ENCODE measurements at regions not wholly inside any gene's neighbourhood (a gene's known extent, or its start where the extent isn't known, plus 50 kb on each side); places are given as distances from the start of the nearest gene placed in this dataset.

DNA sequence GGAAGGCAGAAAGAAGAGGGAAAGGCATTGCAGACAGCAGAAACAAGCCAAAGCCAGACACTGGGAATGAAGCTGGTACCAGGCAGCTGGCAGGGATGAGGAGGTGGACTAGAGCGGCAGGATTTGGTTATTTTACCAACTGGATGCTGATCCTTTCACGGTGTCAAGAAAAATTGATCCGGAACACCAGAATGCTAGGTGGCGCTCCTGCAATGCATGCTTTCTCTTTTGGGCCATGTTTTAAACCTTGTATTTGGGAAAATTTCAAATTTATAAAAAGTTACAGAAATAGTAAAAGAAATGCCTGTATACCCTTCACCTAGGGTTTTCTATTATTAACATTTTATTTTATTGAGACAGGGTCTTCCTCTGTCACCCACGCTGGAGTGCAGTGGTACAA is 224.7 kb downstream of the SOX9 start:
- Mint-ChIP-seq H3K4me1 (no peaks in the 10 kb centered on the region), H3K27ac (no peak overlapping the region), H3K36me3 (no peaks in the 10 kb centered on the region), H3K4me3 (no peak overlapping the region), H3K9me3 (no peaks in the 10 kb centered on the region), H3K27me3 (peaks cover 3% of the 10 kb centered on the region)
- no peak for DNase-seq

DNA sequence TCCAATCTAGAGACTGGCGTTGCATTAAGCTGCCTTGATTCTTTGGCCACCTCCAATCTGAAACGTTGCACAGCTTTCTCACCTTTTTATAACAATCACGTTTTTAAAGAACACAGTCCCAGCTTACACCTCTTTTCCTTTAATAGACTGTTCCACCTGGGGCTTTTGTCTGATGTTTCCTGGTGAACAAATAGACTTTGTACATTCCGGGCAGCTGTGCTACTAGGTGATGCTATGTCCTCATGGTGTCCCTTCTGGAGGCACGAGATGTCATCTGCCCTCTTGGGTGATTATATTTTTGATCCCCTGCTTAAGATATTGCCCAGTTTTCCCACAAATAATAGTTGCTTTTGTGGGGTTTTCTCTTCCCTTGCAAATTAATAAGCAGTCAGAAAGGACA is 225.5 kb downstream of the SOX9 start:
- no peak for DNase-seq
- no peaks in the 10 kb centered on the region for H3K9me3 Mint-ChIP-seq
- H3K4me3 Mint-ChIP-seq = no peak overlapping the region
- H3K27ac Mint-ChIP-seq = no peak overlapping the region
- no peaks in the 10 kb centered on the region for H3K27me3 Mint-ChIP-seq
- no peaks in the 10 kb centered on the region for H3K4me1 Mint-ChIP-seq
- no peaks in the 10 kb centered on the region for H3K36me3 Mint-ChIP-seq

GRCh38 chr17:72349011-72349410 is 228.2 kb downstream of the SOX9 start:
- no peak for DNase-seq
- Mint-ChIP-seq H3K36me3 (no peaks in the 10 kb centered on the region), H3K4me3 (no peak overlapping the region), H3K27me3 (peaks cover 4% of the 10 kb centered on the region), H3K4me1 (no peaks in the 10 kb centered on the region), H3K9me3 (no peaks in the 10 kb centered on the region), H3K27ac (no peak overlapping the region)

- Mint-ChIP-seq H3K4me3 (no peak overlapping the region), H3K9me3 (no peaks in the 10 kb centered on the region), H3K4me1 (no peaks in the 10 kb centered on the region)
Measured at GRCh38 chr17:72349491-72349995, 228.7 kb downstream of the SOX9 start.

GRCh38 chr17:72350073-72350472 is 229.3 kb downstream of the SOX9 start:
- Mint-ChIP-seq H3K4me1 (no peaks in the 10 kb centered on the region), H3K36me3 (no peaks in the 10 kb centered on the region), H3K27me3 (peaks cover 4% of the 10 kb centered on the region), H3K4me3 (no peak overlapping the region), H3K27ac (no peak overlapping the region), H3K9me3 (no peaks in the 10 kb centered on the region)
- no peak for DNase-seq

More at GRCh38 chr17:72349491-72349995, 228.7 kb downstream of the SOX9 start:
- H3K27me3 Mint-ChIP-seq = peaks cover 4% of the 10 kb centered on the region
- H3K27ac Mint-ChIP-seq = no peak overlapping the region
- DNase-seq = no peak
- H3K36me3 Mint-ChIP-seq = no peaks in the 10 kb centered on the region

DNA sequence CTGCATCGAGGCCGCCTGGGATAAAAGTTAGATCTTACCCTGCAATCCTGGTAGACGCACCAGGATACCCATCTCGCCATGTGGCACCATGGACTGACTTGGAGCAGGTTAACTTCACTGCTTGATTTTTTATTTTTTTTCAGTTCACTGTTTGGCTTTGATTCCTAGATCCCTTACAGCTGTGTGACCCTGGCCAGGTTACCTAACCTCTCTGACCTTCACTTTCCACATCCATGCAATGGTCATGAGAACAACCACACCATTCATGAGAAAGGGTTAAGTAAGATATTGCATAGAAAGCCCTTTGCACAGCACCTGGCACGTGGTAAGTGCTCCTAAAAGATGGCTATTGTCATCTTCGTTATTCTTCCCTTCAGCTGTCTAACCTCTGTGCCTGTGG is 230.5 kb downstream of the SOX9 start:
- Mint-ChIP-seq H3K27me3 (peaks cover 4% of the 10 kb centered on the region), H3K36me3 (no peaks in the 10 kb centered on the region), H3K9me3 (peaks cover 6% of the 10 kb centered on the region), H3K4me1 (no peaks in the 10 kb centered on the region), H3K4me3 (no peak overlapping the region), H3K27ac (no peak overlapping the region)
- no peak for DNase-seq

GRCh38 chr17:72351884-72352346 is 231.1 kb downstream of the SOX9 start:
- H3K36me3 Mint-ChIP-seq = no peaks in the 10 kb centered on the region
- no peak for DNase-seq
- no peak overlapping the region for H3K4me3 Mint-ChIP-seq
- no peak overlapping the region for H3K27ac Mint-ChIP-seq
- peaks cover 4% of the 10 kb centered on the region for H3K27me3 Mint-ChIP-seq
- no peaks in the 10 kb centered on the region for H3K4me1 Mint-ChIP-seq
- H3K9me3 Mint-ChIP-seq = peaks cover 6% of the 10 kb centered on the region

DNA sequence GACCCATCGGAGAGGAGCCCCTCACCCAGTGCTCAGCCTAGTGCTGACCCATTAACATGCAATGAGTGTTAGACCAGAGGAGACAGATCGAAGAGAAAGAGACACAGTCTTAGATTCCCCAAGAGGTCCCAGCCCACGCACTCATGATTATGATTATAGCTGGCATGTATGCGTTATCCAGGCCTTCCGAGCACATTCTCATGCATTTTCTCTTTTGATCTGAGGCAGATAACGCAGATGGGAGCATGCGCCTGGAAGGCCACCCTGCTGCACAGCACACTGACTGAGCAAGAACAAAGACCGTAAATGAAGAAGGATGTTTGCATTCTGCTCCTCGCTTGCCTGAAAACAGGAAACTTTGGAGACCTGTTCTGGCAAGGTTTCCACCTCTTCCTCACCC is 232.7 kb downstream of the SOX9 start:
- Mint-ChIP-seq H3K4me1 (no peaks in the 10 kb centered on the region), H3K27me3 (peaks cover 4% of the 10 kb centered on the region), H3K36me3 (no peaks in the 10 kb centered on the region), H3K9me3 (peaks cover 6% of the 10 kb centered on the region), H3K27ac (no peak overlapping the region), H3K4me3 (no peak overlapping the region)
- no peak for DNase-seq

- no peak overlapping the region for H3K4me3 Mint-ChIP-seq
- H3K9me3 Mint-ChIP-seq = peaks cover 6% of the 10 kb centered on the region
- no peak overlapping the region for H3K27ac Mint-ChIP-seq
- H3K36me3 Mint-ChIP-seq = no peaks in the 10 kb centered on the region
- no peak for DNase-seq
- H3K27me3 Mint-ChIP-seq = peaks cover 4% of the 10 kb centered on the region
- no peaks in the 10 kb centered on the region for H3K4me1 Mint-ChIP-seq
Measured at GRCh38 chr17:72354071-72354470, 233.3 kb downstream of the SOX9 start.

- no peak for DNase-seq
- H3K27ac Mint-ChIP-seq = no peak overlapping the region
- H3K36me3 Mint-ChIP-seq = no peaks in the 10 kb centered on the region
- peaks cover 5% of the 10 kb centered on the region for H3K27me3 Mint-ChIP-seq
- no peak overlapping the region for H3K4me3 Mint-ChIP-seq
- H3K9me3 Mint-ChIP-seq = peaks cover 6% of the 10 kb centered on the region
- no peaks in the 10 kb centered on the region for H3K4me1 Mint-ChIP-seq
Measured at GRCh38 chr17:72357764-72358365, 237.0 kb downstream of the SOX9 start.

DNA sequence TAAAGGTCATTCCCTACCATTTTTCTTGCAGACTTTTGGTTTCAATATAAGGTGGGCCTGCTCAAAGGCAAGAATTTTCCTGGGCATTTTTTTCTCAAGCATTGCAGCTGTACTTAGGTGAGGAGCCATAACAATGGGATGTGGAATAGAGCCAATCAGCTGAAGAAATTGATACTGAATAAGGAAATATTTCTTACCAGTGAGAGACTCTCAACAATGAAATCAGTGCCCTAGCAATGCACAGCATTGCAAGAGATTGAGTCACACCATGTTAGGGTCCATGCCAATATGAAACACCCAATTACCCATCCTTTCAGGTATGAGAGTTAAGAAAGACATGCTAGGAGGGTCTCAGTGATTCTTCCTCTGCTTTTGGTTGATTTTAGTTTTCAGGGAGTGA is 237.6 kb downstream of the SOX9 start:
- no peak for DNase-seq
- Mint-ChIP-seq H3K9me3 (peaks cover 6% of the 10 kb centered on the region), H3K27me3 (peaks cover 8% of the 10 kb centered on the region), H3K27ac (no peak overlapping the region), H3K4me1 (no peaks in the 10 kb centered on the region), H3K36me3 (no peaks in the 10 kb centered on the region), H3K4me3 (no peak overlapping the region)

DNA sequence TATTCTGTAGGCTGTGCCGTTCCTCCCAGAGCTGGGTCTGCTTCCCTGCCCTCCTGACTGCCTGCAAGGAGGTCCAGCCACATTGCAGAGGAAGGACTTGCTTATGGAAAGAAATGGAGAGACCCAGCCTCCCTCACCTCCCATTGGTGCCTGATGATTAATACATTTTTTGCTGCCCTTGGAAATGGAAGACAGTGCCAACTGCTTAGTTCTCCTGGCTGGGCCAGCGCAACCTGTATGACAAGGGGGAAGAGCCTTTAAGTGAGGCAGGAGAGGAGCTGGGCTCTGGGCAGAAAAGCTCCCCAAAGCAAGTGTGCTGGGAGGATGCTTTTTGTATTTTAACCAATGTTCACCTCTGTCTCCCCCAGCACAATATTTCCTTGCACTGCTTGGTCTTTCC is 238.5 kb downstream of the SOX9 start:
- Mint-ChIP-seq H3K27ac (no peak overlapping the region), H3K4me3 (no peak overlapping the region), H3K36me3 (no peaks in the 10 kb centered on the region), H3K4me1 (no peaks in the 10 kb centered on the region), H3K9me3 (peaks cover 6% of the 10 kb centered on the region), H3K27me3 (peaks cover 15% of the 10 kb centered on the region)
- no peak for DNase-seq

GRCh38 chr17:72359811-72360210 is 239.0 kb downstream of the SOX9 start:
- Mint-ChIP-seq H3K4me3 (no peak overlapping the region), H3K27ac (no peak overlapping the region), H3K27me3 (peaks cover 20% of the 10 kb centered on the region), H3K9me3 (peaks cover 6% of the 10 kb centered on the region), H3K36me3 (no peaks in the 10 kb centered on the region), H3K4me1 (no peaks in the 10 kb centered on the region)
- no peak for DNase-seq

- peaks cover 6% of the 10 kb centered on the region for H3K9me3 Mint-ChIP-seq
- H3K36me3 Mint-ChIP-seq = no peaks in the 10 kb centered on the region
- H3K4me1 Mint-ChIP-seq = no peaks in the 10 kb centered on the region
- no peak overlapping the region for H3K27ac Mint-ChIP-seq
- no peak overlapping the region for H3K4me3 Mint-ChIP-seq
- DNase-seq = no peak
- peaks cover 20% of the 10 kb centered on the region for H3K27me3 Mint-ChIP-seq
Measured at GRCh38 chr17:72360386-72360940, 239.6 kb downstream of the SOX9 start.

DNA sequence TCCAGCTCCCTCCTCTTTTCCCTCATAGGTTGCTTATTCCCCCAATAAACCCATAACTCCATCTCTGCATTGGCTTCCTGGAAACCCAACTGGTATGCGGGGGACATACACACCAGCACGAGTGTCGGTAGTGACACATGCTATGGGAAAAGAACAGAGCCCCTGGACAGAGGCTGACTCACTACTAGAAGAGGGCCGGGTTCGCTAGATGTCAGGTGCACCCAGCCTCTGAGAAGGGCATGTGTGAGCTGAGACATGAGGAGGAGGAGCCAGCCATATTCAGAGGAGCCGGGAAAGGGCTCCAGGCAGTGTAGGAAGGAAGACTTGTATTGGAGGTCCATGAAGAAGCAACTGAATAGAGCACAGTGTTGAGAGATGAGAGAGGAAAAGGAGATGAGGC is 241.1 kb downstream of the SOX9 start:
- peaks cover 20% of the 10 kb centered on the region for H3K27me3 Mint-ChIP-seq
- no peak for DNase-seq
- H3K27ac Mint-ChIP-seq = no peak overlapping the region
- no peaks in the 10 kb centered on the region for H3K9me3 Mint-ChIP-seq
- no peaks in the 10 kb centered on the region for H3K4me1 Mint-ChIP-seq
- H3K4me3 Mint-ChIP-seq = no peak overlapping the region
- no peaks in the 10 kb centered on the region for H3K36me3 Mint-ChIP-seq

GRCh38 chr17:72362376-72363088 is 241.7 kb downstream of the SOX9 start:
- no peaks in the 10 kb centered on the region for H3K4me1 Mint-ChIP-seq
- H3K27me3 Mint-ChIP-seq = peaks cover 20% of the 10 kb centered on the region
- H3K27ac Mint-ChIP-seq = no peak overlapping the region
- no peak for DNase-seq
- no peaks in the 10 kb centered on the region for H3K36me3 Mint-ChIP-seq
- H3K4me3 Mint-ChIP-seq = no peak overlapping the region
- no peaks in the 10 kb centered on the region for H3K9me3 Mint-ChIP-seq

Data from activated naive CD8-positive, alpha-beta T cell treated with anti-CD3 and anti-CD28 coated beads for 36 hours (primary cell).